ENCODE measurements at regions not wholly inside any gene's neighbourhood (a gene's known extent, or its start where the extent isn't known, plus 50 kb on each side); places are given as distances from the start of the nearest gene placed in this dataset.

DNA sequence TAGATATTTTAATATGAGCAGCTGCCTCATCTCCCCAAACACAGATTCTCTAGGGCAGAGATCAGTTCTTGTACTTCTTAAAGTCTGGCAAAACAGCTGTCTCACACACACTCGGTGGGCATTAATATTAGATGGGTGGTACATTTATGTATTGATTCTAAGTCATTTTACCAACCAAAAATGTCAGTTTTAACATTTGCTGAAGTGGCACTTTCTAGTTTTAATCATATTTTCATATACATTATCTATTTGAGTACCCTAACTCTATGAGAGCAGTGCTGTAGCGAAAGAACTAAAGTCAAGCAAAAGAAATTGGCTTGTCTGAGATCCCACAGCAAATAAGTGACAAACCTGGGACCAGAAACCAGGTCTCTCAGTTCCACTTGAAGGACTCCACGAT, 134.5 kb upstream of the SPRY1 start:
- TF ChIP-seq CTCF (IDR thresholded peaks at IDR 0.05), result no peak
- no peak for TF ChIP-seq POLR2A (IDR thresholded peaks at IDR 0.05)

Data from heart left ventricle (tissue), 13 donors.